RWPE2 (cell line): ENCODE measurements at regions not wholly inside any gene's neighbourhood (a gene's known extent, or its start where the extent isn't known, plus 50 kb on each side); places are given as distances from the start of the nearest gene placed in this dataset.

Source experiments
- ATAC-seq: fragments of 200-7000 bp; cut with Tn5 transposase; 3 replicates; pipeline ENCODE4 v1.9.1; 2021; ENCODE audit warnings: low read depth
- DNase-seq: peaks from one replicate; pipeline ENCODE4 v3.0.0-alpha.2; 2020; ENCODE audit warnings: low spot score
- H3K27ac ChIP-seq: fragments of 450-650 bp; 2 replicates; pipeline ENCODE4 v1.5.1; 2017; ENCODE audit warnings: mild to moderate bottlenecking; ENCODE audit not compliant: poor library complexity, severe bottlenecking
- H3K27me3 ChIP-seq: fragments of 250-450 bp; sonication (Bioruptor Pico); 2 replicates; pipeline ENCODE4 v1.5.1; 2021; ENCODE audit warnings: mild to moderate bottlenecking, moderate library complexity; ENCODE audit not compliant: insufficient read depth, poor library complexity, severe bottlenecking
- H3K36me3 ChIP-seq: fragments of 250-450 bp; sonication (Bioruptor Pico); 2 replicates; pipeline ENCODE4 v1.5.1; 2020; ENCODE audit warnings: low read depth, mild to moderate bottlenecking, moderate library complexity
- H3K4me1 ChIP-seq: fragments of 250-450 bp; sonication (Bioruptor Pico); 2 replicates; pipeline ENCODE4 v1.5.1; 2021; ENCODE audit warnings: mild to moderate bottlenecking, moderate library complexity; ENCODE audit not compliant: insufficient read depth, poor library complexity, severe bottlenecking
- H3K4me3 ChIP-seq: fragments of 250-450 bp; sonication (Bioruptor Pico); 2 replicates; pipeline ENCODE4 v1.5.1; 2021; ENCODE audit warnings: mild to moderate bottlenecking, moderate library complexity; ENCODE audit not compliant: severe bottlenecking
- H3K9me3 ChIP-seq: fragments of 250-450 bp; sonication (Bioruptor Pico); 2 replicates; pipeline ENCODE4 v1.5.1; 2021; ENCODE audit warnings: mild to moderate bottlenecking, moderate library complexity; ENCODE audit not compliant: severe bottlenecking
- TF ChIP-seq, protein P1 (sequence below): fragments of 450-650 bp; IDR thresholded peaks from one replicate; pipeline ENCODE4 v1.5.1; 2017; ENCODE audit warnings: mild to moderate bottlenecking, moderate library complexity; ENCODE audit not compliant: poor library complexity, severe bottlenecking

DNA sequence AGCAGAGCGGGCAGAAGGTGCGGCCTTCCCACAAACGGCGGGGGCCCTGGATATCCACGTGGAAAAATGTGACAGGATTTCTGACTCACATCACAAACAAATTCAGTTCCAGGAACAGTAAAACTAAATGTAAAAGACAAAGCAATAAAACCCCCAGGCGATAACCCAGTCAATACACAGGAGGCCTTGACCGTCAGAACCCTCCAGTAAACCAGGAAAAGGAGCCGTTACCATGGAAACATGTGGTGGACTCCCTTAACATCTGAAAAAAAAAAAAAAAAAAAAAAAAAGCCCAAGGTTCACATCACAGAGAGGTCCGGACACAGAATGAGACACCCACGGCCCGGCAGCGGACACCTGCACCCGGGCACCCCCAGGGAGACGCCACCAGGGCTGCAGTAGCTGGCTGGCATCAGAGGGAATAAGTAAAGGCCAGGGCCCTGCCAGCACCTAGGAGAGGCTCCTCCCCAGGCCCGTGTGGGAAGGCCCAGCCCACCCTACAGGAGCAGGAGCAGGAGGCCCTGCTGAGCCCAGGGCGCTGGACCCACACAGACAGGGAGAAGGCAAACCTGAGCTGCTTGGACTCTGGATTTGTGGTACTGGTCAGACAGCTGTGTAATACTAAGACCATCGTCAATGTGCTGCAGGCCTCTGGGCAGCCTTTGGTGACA lies 83.7 kb downstream of the TMEM18 start:
- H3K36me3 ChIP-seq = no peaks in the 10 kb centered on the region
- ATAC-seq = no peak
- H3K4me3 ChIP-seq = no peak overlapping the region
- TF ChIP-seq, protein P1, sequence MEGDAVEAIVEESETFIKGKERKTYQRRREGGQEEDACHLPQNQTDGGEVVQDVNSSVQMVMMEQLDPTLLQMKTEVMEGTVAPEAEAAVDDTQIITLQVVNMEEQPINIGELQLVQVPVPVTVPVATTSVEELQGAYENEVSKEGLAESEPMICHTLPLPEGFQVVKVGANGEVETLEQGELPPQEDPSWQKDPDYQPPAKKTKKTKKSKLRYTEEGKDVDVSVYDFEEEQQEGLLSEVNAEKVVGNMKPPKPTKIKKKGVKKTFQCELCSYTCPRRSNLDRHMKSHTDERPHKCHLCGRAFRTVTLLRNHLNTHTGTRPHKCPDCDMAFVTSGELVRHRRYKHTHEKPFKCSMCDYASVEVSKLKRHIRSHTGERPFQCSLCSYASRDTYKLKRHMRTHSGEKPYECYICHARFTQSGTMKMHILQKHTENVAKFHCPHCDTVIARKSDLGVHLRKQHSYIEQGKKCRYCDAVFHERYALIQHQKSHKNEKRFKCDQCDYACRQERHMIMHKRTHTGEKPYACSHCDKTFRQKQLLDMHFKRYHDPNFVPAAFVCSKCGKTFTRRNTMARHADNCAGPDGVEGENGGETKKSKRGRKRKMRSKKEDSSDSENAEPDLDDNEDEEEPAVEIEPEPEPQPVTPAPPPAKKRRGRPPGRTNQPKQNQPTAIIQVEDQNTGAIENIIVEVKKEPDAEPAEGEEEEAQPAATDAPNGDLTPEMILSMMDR = no peak
- no peak overlapping the region for H3K27ac ChIP-seq
- no peak for DNase-seq
- no peaks in the 10 kb centered on the region for H3K4me1 ChIP-seq
- no peaks in the 10 kb centered on the region for H3K9me3 ChIP-seq
- no peaks in the 10 kb centered on the region for H3K27me3 ChIP-seq

DNA sequence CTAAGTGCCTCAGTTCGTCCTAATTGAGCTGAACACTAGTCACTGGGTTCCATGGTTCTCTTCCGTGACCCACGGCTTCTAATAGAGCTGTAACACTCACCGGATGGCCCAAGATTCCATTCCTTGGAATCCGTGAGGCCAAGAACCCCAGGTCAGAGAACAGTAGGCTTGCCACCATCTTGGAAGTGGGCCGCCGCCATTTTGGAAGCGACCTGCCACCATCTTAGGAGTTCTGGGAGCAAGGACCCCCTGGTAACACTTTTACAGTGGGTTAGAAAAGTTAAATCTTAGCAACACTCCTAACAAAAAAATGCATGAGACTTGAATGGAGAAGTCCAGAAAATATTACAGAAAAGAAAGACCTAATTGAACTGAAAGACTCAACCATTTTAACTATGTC lies 84.5 kb downstream of the TMEM18 start:
- H3K9me3 ChIP-seq = no peaks in the 10 kb centered on the region
- TF ChIP-seq, protein P1 = no peak
- H3K27ac ChIP-seq = no peak overlapping the region
- no peak overlapping the region for H3K4me3 ChIP-seq
- ATAC-seq (no peak), DNase-seq (no peak)
- no peaks in the 10 kb centered on the region for H3K36me3 ChIP-seq
- H3K4me1 ChIP-seq = no peaks in the 10 kb centered on the region
- H3K27me3 ChIP-seq = no peaks in the 10 kb centered on the region

DNA sequence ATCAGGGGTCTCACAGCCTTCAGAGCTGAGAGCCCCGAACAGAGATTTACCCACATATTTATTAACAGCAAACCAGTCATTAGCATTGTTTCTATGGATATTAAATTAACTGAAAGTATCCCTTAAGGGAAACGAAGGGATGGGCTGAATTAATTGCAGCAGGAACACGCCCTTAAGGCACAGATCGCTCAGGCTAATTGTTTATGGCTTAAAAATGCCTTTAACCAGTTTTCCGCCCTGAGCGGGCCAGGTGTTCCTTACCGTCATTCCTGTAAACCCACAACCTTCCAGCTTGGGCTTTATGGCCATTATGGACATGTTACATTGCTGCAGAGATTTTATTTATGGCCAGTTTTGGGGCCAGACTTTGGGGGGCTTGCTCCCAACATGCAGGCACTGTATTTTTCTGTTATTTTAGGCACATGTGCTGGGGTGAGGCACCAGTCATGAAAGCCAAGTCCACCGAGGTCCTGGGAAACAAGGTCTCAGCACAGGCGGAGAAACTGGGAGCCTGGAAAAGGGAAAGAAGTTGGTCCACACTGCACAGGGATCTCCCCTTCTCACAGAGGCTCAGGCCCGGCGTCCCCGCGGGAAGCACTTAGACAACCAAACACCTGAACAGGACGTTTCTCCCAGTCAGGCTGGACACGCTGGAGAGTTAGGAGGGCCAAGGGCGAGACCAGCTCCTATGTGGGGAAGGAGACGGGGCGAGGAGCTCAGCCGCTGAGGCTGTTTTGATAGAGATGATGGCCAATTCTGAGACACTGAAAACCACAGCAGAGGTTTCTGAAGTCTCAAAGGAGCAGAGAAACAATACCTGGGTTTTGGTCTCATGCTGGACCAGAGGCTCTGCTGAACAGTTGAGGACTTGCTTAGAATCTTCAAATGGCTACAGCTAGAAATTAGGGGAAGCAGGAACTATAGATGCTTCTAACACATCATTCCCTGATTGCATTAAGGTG lies 86.7 kb downstream of the TMEM18 start:
- Histone ChIP-seq H3K36me3 (no peaks in the 10 kb centered on the region), H3K27me3 (no peaks in the 10 kb centered on the region), H3K27ac (no peak overlapping the region), H3K4me3 (no peak overlapping the region), H3K4me1 (no peaks in the 10 kb centered on the region), H3K9me3 (no peaks in the 10 kb centered on the region)
- DNase-seq = no peak
- no peak for ATAC-seq
- TF ChIP-seq, protein P1 = no peak

DNA sequence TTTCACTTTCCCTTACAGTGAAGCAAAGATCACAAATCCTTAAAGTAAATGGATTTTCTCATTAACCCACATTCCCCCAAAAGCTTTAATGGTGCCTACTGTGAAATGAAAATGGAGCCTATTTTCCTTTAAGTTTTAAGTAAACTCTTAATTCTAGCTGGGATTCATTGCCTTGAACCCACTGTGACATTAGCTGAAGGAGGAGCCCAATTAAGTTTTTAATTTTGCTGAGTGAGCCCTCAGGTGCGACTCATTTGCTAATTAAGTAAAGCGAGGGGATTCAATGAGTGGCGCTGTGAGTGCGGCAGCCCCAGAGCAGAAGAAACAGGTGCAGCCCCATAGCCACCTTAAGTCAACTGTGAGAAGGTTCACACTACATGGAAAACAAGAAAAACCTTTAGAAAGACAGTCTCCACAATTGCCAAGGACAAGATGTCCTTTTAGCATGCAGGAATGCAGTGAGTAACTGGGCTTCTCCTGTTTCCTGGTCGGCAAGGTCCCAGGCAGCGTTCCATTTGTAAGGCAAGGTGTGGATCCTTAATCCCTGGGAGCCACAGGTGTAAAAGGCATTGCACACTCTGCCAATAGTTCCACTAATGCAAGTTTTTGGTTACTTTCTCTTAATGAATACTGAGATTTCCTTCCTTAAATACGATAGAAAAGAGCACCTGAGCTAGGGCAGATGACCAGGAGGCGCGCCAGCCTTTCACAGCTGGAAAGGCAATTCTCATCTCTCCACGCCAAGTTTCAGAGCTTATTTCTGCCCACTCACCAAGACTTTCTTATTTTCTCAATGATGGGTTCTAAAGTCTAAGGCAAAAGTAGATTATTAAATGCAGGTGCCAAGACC lies 87.7 kb downstream of the TMEM18 start:
- Histone ChIP-seq H3K27me3 (no peaks in the 10 kb centered on the region), H3K9me3 (no peaks in the 10 kb centered on the region), H3K27ac (no peak overlapping the region), H3K36me3 (no peaks in the 10 kb centered on the region), H3K4me1 (no peaks in the 10 kb centered on the region), H3K4me3 (no peak overlapping the region)
- ATAC-seq = peak; percentile 80
- TF ChIP-seq, protein P1 = no peak
- DNase-seq = no peak
